GM12864 (cell line): ENCODE measurements at regions not wholly inside any gene's neighbourhood (a gene's known extent, or its start where the extent isn't known, plus 50 kb on each side); places are given as distances from the start of the nearest gene placed in this dataset.

ENCODE experiments used
- DNase-seq: peaks from one replicate; pipeline ENCODE4 v3.0.0-alpha.2; 2011; ENCODE audit warnings: low read depth
- H3K4me3 ChIP-seq: 2 replicates; pipeline ENCODE4 v1.5.1; 2011; ENCODE audit warnings: mild to moderate bottlenecking, low read depth, low read length, control low read depth
- CTCF ChIP-seq: IDR thresholded peaks from 2 replicates; pipeline ENCODE4 v1.5.1; 2011; ENCODE audit warnings: low read depth, mild to moderate bottlenecking, moderate library complexity, low read length, control low read depth, inconsistent platforms; ENCODE audit errors: missing control alignments

- H3K4me3 ChIP-seq = no peak overlapping the region
- no peak for TF ChIP-seq CTCF
- no peak for DNase-seq
Measured at GRCh38 chr17:71110326-71110725, 941.0 kb downstream of the KCNJ2 start.

- no peak for TF ChIP-seq CTCF
- DNase-seq = no peak
Measured at GRCh38 chr17:71111460-71111859, 942.1 kb downstream of the KCNJ2 start.

GRCh38 chr17:71111934-71112333, 942.6 kb downstream of the KCNJ2 start:
- no peak overlapping the region for H3K4me3 ChIP-seq
- DNase-seq = no peak
- no peak for TF ChIP-seq CTCF

More at GRCh38 chr17:71111460-71111859, 942.1 kb downstream of the KCNJ2 start:
- H3K4me3 ChIP-seq = no peak overlapping the region

- H3K4me3 ChIP-seq = no peak overlapping the region
- no peak for DNase-seq
- no peak for TF ChIP-seq CTCF
Measured at GRCh38 chr17:71113347-71113746, 944.0 kb downstream of the KCNJ2 start.

- no peak for DNase-seq
- no peak overlapping the region for H3K4me3 ChIP-seq
- no peak for TF ChIP-seq CTCF
Measured at GRCh38 chr17:71114911-71115668, 945.8 kb downstream of the KCNJ2 start.

- H3K4me3 ChIP-seq = no peak overlapping the region
- no peak for DNase-seq
- no peak for TF ChIP-seq CTCF
Measured at GRCh38 chr17:71115669-71115972, 946.3 kb downstream of the KCNJ2 start.

- no peak for TF ChIP-seq CTCF
- no peak overlapping the region for H3K4me3 ChIP-seq
- DNase-seq = no peak
Measured at GRCh38 chr17:71117466-71117865, 948.1 kb downstream of the KCNJ2 start.
